CD14-positive monocyte (primary cell): ENCODE measurements at regions not wholly inside any gene's neighbourhood (a gene's known extent, or its start where the extent isn't known, plus 50 kb on each side); places are given as distances from the start of the nearest gene placed in this dataset.

Source experiments
- DNase-seq, 3 donors: peaks; one replicate each; pipeline ENCODE4 v3.0.0-alpha.2; 2011 to 2022
- H2AFZ ChIP-seq: 2 replicates; pipeline ENCODE4 v1.6.0; 2012; ENCODE audit warnings: mild to moderate bottlenecking, low read depth, low read length, inconsistent platforms; ENCODE audit not compliant: insufficient read depth, poor library complexity, severe bottlenecking
- H3K27ac ChIP-seq, 2 donors: 1 replicate in 1 of 2; 2 replicates in 1 of 2; pipeline ENCODE4 v1.5.1; 2012 to 2013; ENCODE audit warnings: low read length in 2 of 2, control low read depth in 1 of 2, inconsistent platforms in 1 of 2, low read depth in 1 of 2, mild to moderate bottlenecking in 1 of 2
- H3K27me3 ChIP-seq, 2 donors: one replicate each; pipeline versions ENCODE4 v1.6.0 to v1.6.1; 2011 to 2013; ENCODE audit warnings: low read length in 2 of 2; ENCODE audit not compliant: control insufficient read depth in 2 of 2, insufficient read depth in 2 of 2
- H3K36me3 ChIP-seq, 2 donors: replicated peaks in 1 of 2; 1 replicate in 1 of 2; 2 replicates in 1 of 2; pipeline versions ENCODE4 v1.5.1 to v1.6.1; 2012 to 2013; ENCODE audit warnings: low read length in 2 of 2, control low read depth in 1 of 2, inconsistent platforms in 1 of 2, mild to moderate bottlenecking in 1 of 2; ENCODE audit not compliant: insufficient read depth in 2 of 2, control insufficient read depth in 1 of 2
- H3K4me1 ChIP-seq, 2 donors: 1 replicate in 1 of 2; 2 replicates in 1 of 2; pipeline versions ENCODE4 v1.5.1 to v1.6.1; 2012 to 2013; ENCODE audit warnings: low read length in 2 of 2, control low read depth in 1 of 2, inconsistent platforms in 1 of 2, mild to moderate bottlenecking in 1 of 2, moderate library complexity in 1 of 2; ENCODE audit not compliant: insufficient read depth in 2 of 2, control insufficient read depth in 1 of 2
- H3K4me2 ChIP-seq: replicated peaks from 2 replicates; pipeline ENCODE3; 2012; ENCODE audit warnings: low read length, moderate library complexity, mild to moderate bottlenecking; ENCODE audit not compliant: poor library complexity, severe bottlenecking; ENCODE audit errors: extremely low read depth
- H3K4me3 ChIP-seq, 3 experiments: fragments of 200-600 bp in 1 of 3; sonication (generic) in 1 of 3; replicated peaks in 1 of 3; 1 replicate in 2 of 3; 2 replicates in 1 of 3; pipeline ENCODE4 v1.5.1; 2011 to 2013; ENCODE audit warnings: low read length in 3 of 3, mild to moderate bottlenecking in 3 of 3, control low read depth in 2 of 3, low read depth in 2 of 3, inconsistent platforms in 1 of 3, moderate library complexity in 1 of 3
- H3K79me2 ChIP-seq: 2 replicates; pipeline ENCODE4 v1.6.0; 2012; ENCODE audit warnings: mild to moderate bottlenecking, control low read depth, inconsistent platforms, low read length, moderate library complexity; ENCODE audit not compliant: insufficient read depth
- H3K9ac ChIP-seq: 2 replicates; pipeline ENCODE4 v1.6.0; 2017; ENCODE audit warnings: low read length, mild to moderate bottlenecking; ENCODE audit not compliant: insufficient read depth, poor library complexity, severe bottlenecking
- H3K9me3 ChIP-seq, 2 donors: replicated peaks in 1 of 2; 1 replicate in 1 of 2; 2 replicates in 1 of 2; pipeline versions ENCODE4 v1.5.1 to v1.6.1; 2012 to 2013; ENCODE audit warnings: low read length in 2 of 2, control low read depth in 1 of 2; ENCODE audit not compliant: control insufficient read depth in 1 of 2, insufficient read depth in 1 of 2
- H4K20me1 ChIP-seq: 2 replicates; pipeline ENCODE4 v1.6.0; 2012; ENCODE audit warnings: mild to moderate bottlenecking, low read length, control low read depth, moderate library complexity; ENCODE audit not compliant: insufficient read depth
- H3K27ac Mint-ChIP-seq, 7 donors: one replicate each; pipeline ENCODE4 v1.8.0; 2020; ENCODE audit warnings: mild to moderate bottlenecking in 7 of 7, mixed read lengths in 7 of 7, moderate library complexity in 6 of 7, inconsistent platforms in 2 of 7
- H3K27me3 Mint-ChIP-seq, 3 donors: one replicate each; pipeline ENCODE4 v1.8.0; 2021 to 2022; ENCODE audit warnings: low read depth in 3 of 3, mild to moderate bottlenecking in 3 of 3, mixed read lengths in 3 of 3, moderate library complexity in 3 of 3, inconsistent platforms in 1 of 3
- H3K36me3 Mint-ChIP-seq, 2 donors: one replicate each; pipeline ENCODE4 v1.8.0; 2020; ENCODE audit warnings: mixed read lengths in 2 of 2, inconsistent platforms in 1 of 2, mild to moderate bottlenecking in 1 of 2
- H3K4me1 Mint-ChIP-seq: one replicate; pipeline ENCODE4 v1.8.0; 2020; ENCODE audit warnings: mild to moderate bottlenecking, mixed read lengths
- H3K4me3 Mint-ChIP-seq, 2 donors: one replicate each; pipeline ENCODE4 v1.8.0; 2020; ENCODE audit warnings: mild to moderate bottlenecking in 2 of 2, mixed read lengths in 2 of 2, moderate library complexity in 1 of 2
- H3K9me3 Mint-ChIP-seq, 7 donors: one replicate each; pipeline ENCODE4 v1.8.0; 2020 to 2022; ENCODE audit warnings: mixed read lengths in 7 of 7, mild to moderate bottlenecking in 6 of 7, moderate library complexity in 6 of 7, inconsistent platforms in 2 of 7
- WGBS: methylation state at CpG from one replicate; pipeline ENCODE4 v1.1.5; 2013; ENCODE audit warnings: missing lambda C conversion rate; ENCODE audit not compliant: insufficient coverage; 5-methylcytosine and 5-hydroxymethylcytosine counted together
- intact Hi-C, 2 donors: fragments of 100-400 bp; cut with micrococcal nuclease; formaldehyde crosslinking; loops; one replicate each; pipeline versions ENCODE4 v1.15.0 to v1.15.1; 2023
- TF ChIP-seq, protein P1 (sequence below): fragments of 200-600 bp; IDR thresholded peaks from one replicate; pipeline ENCODE4 v1.8.0; 2022; ENCODE audit warnings: antibody characterized with exemption, mild to moderate bottlenecking

DNA sequence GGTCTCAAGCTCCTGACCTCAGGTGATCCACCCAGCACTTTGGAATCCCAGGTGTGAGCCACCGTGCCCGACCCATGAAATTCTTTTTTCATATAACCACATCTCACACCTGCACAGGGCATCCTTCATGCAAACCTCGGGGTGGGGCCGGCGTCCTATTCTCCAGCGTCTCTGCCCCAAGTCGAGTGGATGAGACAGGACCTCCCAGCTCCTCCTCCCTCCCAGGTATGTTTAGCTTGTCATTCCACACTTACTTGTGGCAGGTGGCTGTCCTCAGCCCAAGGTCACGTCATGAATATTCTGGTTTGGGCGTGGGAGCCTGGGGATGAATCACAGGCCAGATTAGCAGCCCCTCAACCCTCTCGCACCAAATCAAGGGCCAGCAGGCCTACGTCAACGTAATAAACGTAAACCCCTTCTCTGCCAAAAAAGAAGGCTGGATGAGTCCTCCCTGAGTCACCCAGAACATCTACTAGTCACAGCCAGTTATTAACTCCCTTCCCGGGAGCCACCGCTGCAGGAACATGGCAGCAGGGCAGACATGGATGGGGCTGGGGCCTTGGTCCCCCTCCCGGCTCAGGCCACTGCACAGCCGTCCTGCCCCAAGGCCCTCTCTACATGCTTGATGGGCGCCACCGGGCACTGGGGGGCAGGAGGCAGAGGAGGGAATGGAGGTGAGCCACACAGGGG is 91.7 kb downstream of the YTHDF1 start:
- H3K4me3 ChIP-seq: no peak overlapping the region
- no peak for DNase-seq
- WGBS: 91% methylated on average over 17 of the region's 19 CpGs
- Mint-ChIP-seq H3K9me3 (peaks cover 0 to 3% (median 0%) of the 10 kb centered on the region in 7 donors), H3K36me3 (no peaks in the 10 kb centered on the region), H3K4me3 (no peak overlapping the region), H3K4me1 (no peaks in the 10 kb centered on the region), H3K27me3 (peaks cover 5 to 11% (median 8%) of the 10 kb centered on the region in 3 donors), H3K27ac (no peak overlapping the region)
- no peaks in the 10 kb centered on the region for H3K79me2 ChIP-seq
- no peak overlapping the region for H3K4me2 ChIP-seq
- intact Hi-C loops: no loop called here
- H3K4me1 ChIP-seq: no peaks in the 10 kb centered on the region
- H3K9ac ChIP-seq: no peak overlapping the region
- H3K36me3 ChIP-seq: no peaks in the 10 kb centered on the region
- no peak overlapping the region for H2AFZ ChIP-seq
- H4K20me1 ChIP-seq: no peaks in the 10 kb centered on the region
- no peaks in the 10 kb centered on the region for H3K9me3 ChIP-seq
- H3K27me3 ChIP-seq: no peaks in the 10 kb centered on the region
- TF ChIP-seq, protein P1, sequence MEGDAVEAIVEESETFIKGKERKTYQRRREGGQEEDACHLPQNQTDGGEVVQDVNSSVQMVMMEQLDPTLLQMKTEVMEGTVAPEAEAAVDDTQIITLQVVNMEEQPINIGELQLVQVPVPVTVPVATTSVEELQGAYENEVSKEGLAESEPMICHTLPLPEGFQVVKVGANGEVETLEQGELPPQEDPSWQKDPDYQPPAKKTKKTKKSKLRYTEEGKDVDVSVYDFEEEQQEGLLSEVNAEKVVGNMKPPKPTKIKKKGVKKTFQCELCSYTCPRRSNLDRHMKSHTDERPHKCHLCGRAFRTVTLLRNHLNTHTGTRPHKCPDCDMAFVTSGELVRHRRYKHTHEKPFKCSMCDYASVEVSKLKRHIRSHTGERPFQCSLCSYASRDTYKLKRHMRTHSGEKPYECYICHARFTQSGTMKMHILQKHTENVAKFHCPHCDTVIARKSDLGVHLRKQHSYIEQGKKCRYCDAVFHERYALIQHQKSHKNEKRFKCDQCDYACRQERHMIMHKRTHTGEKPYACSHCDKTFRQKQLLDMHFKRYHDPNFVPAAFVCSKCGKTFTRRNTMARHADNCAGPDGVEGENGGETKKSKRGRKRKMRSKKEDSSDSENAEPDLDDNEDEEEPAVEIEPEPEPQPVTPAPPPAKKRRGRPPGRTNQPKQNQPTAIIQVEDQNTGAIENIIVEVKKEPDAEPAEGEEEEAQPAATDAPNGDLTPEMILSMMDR: no peak
- H3K27ac ChIP-seq: no peak overlapping the region

GRCh38 chr20:63123331-63123741 is 92.6 kb downstream of the YTHDF1 start:
- no peak overlapping the region for H3K9ac ChIP-seq
- 93% methylated on average over 21 of the region's 21 CpGs for WGBS
- Mint-ChIP-seq H3K4me1 (no peaks in the 10 kb centered on the region), H3K36me3 (no peaks in the 10 kb centered on the region), H3K27ac (no peak overlapping the region), H3K4me3 (no peak overlapping the region), H3K9me3 (peaks cover 0 to 3% (median 0%) of the 10 kb centered on the region in 7 donors), H3K27me3 (peaks cover 3 to 11% (median 5%) of the 10 kb centered on the region in 3 donors)
- no peaks in the 10 kb centered on the region for H3K27me3 ChIP-seq
- TF ChIP-seq, protein P1: no peak
- no peak for DNase-seq
- H2AFZ ChIP-seq: no peak overlapping the region
- no peaks in the 10 kb centered on the region for H3K79me2 ChIP-seq
- H3K4me1 ChIP-seq: no peaks in the 10 kb centered on the region
- no peaks in the 10 kb centered on the region for H3K36me3 ChIP-seq
- no peak overlapping the region for H3K4me2 ChIP-seq
- H3K27ac ChIP-seq: no peak overlapping the region
- intact Hi-C loops: no loop called here
- no peaks in the 10 kb centered on the region for H4K20me1 ChIP-seq
- no peaks in the 10 kb centered on the region for H3K9me3 ChIP-seq
- H3K4me3 ChIP-seq: no peak overlapping the region
